ENCODE measurements at regions not wholly inside any gene's neighbourhood (a gene's known extent, or its start where the extent isn't known, plus 50 kb on each side); places are given as distances from the start of the nearest gene placed in this dataset.
"Not testable (repeated sequence)": the region's sequence is repeated elsewhere in the genome, so short reads cannot be mapped to it uniquely, and the experiment has no call there.

DNA sequence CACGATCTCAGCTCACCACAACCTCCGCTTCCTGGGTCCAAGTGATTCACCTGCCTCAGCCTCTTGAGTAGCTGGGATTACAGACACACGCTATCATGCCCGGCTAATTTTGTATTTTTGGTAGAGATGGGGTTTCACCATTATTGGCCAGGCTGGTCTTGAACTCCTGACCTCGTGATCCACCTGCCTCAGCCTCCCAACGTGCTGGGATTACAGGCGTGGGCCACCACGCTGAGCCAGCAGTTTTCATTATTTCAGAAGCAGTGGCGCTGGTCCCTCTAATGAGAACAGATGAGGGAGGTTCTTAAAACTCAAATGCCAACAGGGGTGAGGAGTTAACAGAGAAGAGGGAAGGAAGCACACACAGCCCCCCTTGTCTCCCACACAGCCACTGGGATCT, 98.7 kb downstream of the PTPRS start:
- TF ChIP-seq POLR2A (IDR thresholded peaks at IDR 0.05; ENCODE audit: low read length); GATA1 (IDR thresholded peaks at IDR 0.05; ENCODE audit: low read depth, low read length): not testable (repeated sequence)
